Activated T-cell treated with anti-CD3 and anti-CD28 coated beads for 24 hours (primary cell): ENCODE measurements at regions not wholly inside any gene's neighbourhood (a gene's known extent, or its start where the extent isn't known, plus 50 kb on each side); places are given as distances from the start of the nearest gene placed in this dataset.
"Not testable (repeated sequence)": the region's sequence is repeated elsewhere in the genome, so short reads cannot be mapped to it uniquely, and the experiment has no call there.

ENCODE experiments used
- DNase-seq: peaks from one replicate; pipeline ENCODE4 v3.0.0-alpha.2; 2020; ENCODE audit warnings: low read depth

DNA sequence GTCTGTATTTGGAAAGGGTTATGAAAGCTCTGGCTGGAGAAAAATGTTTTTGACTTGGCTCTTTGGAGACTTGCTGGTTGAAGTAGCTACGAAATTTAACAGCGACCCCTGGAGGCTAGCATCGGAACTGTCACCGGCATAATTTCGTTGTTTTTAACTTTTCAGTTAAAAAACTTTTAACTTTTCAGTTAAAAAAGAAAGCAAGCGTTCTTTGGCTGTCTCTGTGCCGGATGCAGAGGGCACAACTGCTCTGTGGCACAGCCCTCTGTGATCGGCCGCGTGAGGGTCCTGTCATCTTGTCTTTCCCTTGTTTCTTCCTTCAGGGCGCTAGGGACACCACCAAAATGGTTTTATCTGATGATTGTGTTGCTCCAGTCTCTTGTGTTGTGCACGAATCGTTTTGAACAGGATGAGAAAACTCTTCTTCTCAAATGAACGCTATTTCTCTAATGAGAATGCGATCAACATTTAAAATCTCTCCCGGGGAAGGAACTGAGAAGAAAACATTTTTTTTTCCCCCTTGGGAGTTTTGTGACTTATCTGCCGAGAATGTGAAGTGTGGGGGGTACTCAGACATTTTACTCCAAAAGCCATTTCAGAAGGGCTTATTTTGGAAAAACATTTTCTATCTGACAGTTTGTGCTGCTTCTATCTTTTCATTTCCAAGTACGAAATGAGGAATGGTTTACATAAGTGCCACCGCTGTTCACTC is 57.1 kb downstream of the ADCYAP1 start:
- peak; percentile 4 for DNase-seq

DNA sequence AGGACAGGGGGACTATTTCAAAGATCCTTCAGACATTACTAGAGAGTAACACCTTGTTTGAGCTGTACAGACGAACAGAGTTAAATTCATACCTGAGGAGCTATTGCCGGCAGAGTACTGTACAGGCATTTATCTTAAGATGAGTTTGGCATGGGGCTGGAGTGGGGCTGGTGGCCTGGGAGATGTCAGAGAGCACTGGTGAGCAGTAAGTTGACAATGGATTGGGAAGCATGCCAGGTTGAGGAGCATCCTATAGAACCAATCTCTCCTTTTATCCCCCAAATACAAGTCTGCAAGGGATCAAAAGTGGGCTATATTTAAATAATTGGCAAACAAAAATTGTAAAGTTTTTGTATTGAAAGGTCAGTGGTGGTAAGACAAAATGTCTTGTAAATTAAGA is 58.6 kb downstream of the ADCYAP1 start:
- DNase-seq: no peak

DNA sequence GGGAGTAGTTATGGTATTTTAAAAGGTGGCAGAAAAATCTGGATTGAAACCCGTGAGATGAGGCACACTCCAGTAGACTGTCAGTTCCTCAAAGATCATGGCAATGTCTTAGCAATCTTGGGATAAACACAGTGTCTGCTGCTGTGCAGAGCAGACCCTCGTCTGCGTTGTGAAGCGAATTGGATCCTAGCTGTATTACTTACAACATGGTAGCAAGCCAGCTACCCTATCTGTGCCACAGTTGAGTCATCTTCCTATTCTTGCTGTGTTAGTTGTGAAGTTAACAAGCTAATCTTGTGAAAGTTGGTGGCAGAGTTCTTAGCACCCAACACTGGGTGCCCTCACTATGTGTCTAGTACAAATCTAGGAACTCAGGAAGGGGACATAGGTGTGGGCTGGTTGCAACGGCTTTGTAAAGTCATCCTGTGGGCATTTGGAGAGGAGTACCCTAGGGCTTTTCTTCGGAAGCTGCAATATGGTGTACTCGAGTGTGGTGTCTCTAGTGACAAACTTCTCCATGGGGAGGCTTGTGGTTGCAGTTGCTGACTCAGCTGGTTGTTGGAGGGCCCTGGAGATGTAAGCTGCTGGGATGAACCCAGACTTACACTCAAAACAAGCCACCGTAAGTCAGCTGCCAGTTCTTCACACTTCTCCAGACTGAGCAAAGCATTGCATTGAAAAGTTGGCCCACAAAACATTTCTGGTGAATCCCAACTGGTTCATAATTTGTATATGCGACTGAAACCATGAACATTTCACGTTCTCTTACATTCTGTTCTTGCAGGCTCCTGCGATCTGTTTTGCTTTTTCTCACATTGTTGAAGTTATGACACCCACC is 61.5 kb downstream of the ADCYAP1 start:
- no peak for DNase-seq

DNA sequence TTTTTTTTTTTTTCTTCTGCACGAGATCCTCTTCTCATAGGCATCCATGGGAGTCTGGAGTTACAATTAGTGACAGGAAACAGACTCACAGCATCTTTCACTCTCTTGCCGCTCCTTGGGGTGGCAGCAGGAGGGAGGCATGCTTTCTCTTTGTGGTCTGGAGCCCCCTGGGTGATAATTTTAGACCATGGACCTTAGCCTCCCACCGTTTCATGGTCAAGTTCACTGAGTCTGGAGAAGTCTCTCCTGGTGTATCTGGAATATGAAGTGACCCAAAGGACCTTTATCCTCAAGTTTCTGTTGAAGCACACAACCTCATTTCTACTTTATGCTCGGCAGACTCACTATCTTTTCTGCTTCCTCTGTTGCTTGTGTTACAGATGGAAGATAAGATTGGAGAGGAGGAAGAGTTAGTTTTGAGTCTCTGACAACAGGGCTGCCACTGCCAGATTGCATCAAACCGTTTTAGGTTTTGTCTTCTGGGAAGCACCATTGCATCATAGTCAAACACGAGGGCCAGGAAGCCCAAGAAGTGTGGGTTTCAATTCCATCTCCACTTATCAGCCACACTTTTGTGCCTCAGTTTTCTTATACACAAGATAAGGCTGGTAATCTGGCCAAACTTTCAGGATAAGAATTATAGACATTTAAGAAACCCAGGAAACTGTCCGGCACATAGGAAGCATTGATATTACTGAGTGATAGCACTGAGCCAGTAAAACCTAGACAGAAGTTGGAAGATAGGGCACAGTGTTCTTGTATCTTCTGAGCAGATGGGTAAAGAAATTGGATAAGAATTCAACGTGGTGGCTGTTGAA is 62.3 kb downstream of the ADCYAP1 start:
- no peak for DNase-seq

DNA sequence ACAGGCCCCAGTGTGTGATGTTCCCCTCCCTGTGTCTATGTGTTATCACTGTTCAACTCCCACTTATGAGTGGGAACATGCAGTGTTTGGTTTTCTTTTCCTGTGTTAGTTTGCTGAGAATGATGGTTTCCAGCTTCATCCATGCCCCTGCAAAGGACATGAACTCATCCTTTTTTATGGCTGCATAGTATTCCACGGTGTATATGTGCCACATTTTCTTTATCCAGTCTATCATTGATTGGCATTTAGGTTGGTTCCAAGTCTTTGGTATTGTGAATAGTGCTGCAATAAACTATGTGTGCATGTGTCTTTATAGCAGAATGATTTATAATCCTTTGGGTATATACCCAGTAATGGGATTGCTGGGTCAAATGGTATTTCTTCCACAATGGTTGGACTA is 64.2 kb downstream of the ADCYAP1 start:
- DNase-seq: not testable (repeated sequence)

DNA sequence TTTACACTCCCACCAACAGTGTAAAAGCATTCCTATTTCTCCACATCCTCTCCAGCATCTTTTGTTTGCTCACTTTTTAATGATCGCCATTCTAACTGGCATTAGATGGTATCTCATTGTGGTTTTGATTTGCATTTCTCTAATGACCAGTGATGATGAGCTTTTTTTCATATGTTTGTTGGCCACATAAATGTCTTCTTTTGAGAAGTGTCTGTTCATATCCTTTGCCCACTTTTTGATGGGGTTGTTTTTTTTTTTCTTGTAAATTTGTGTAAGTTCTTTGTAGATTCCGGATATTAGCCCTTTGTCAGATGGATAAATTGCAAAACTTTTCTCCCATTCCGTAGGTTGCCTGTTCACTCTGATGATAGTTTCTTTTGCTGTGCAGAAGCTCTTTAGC is 64.6 kb downstream of the ADCYAP1 start:
- DNase-seq: not testable (repeated sequence)

DNA sequence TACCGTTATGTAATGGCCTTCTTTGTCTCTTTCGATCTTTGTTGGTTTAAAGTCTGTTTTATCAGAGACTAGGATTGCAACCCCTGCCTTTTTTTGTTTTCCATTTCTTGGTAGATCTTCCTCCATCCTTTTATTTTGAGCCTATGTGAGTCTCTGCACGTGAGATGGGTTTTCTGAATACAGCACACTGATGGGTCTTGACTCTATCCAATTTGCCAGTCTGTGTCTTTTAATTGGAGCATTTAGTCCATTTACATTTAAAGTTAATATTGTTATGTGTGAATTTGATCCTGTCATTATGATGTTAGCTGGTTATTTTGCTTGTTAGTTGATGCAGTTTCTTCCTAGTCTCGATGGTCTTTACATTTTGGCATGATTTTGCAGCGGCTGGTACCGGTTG is 69.9 kb downstream of the ADCYAP1 start:
- DNase-seq: not testable (repeated sequence)

DNA sequence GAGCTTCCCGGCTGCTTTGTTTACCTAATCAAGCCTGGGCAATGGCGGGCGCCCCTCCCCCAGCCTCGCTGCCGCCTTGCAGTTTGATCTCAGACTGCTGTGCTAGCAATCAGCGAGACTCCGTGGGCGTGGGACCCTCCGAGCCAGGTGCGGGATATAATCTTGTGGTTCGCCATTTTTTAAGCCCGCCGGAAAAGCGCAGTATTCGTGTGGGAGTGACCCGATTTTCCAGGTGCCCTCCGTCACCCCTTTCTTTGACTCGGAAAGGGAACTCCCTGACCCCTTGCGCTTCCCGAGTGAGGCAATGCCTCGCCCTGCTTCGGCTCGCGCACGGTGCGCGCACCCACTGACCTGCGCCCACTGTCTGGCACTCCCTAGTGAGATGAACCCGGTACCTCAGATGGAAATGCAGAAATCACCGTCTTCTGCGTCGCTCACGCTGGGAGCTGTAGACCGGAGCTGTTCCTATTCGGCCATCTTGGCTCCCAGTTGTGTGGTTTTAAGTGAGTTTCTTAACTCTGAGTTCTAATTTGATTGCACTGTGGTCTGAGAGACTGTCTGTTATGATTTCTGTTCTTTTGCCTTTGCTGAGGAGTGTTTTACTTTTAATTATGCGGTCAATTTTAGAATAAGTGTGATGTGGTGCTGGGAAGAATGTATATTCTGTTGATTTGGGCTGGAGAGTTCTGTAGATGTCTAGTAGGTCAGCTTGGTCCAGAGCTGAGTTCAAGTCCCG is 71.9 kb downstream of the ADCYAP1 start:
- not testable (repeated sequence) for DNase-seq

DNA sequence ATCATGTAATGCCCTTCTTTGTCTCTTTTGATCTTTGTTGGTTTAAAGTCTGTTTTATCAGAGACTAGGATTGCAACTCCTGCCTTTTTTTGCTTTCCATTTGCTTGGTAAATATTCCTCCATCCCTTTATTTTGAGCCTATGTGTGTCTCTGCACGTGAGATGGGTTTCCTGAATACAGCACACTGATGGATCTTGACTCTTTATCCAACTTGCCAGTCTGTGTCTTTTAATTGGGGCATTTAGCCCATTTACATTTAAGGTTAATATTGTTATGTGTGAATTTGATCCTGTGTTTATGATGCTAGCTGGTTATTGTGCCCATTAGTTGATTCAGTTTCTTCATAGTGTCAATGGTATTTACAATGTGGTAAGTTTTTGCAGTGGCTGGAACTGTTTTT is 72.7 kb downstream of the ADCYAP1 start:
- DNase-seq: not testable (repeated sequence)

DNA sequence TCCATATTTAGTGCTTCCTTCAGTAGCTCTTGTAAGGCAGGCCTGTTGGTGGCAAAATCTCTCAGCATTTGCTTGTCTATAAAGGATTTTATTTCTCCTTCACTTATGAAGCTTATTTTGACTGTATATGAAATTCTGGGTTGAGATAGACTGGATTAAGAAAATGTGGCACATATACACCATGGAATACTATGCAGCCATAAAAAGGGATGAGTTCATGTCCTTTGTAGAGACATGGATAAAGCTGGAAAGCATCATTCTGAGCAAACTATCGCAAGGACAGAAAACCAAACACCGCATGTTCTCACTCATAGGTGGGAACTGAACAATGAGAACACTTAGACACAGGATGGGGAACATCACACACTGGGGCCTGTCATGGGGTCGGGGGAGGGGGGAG is 73.1 kb downstream of the ADCYAP1 start:
- DNase-seq: not testable (repeated sequence)

DNA sequence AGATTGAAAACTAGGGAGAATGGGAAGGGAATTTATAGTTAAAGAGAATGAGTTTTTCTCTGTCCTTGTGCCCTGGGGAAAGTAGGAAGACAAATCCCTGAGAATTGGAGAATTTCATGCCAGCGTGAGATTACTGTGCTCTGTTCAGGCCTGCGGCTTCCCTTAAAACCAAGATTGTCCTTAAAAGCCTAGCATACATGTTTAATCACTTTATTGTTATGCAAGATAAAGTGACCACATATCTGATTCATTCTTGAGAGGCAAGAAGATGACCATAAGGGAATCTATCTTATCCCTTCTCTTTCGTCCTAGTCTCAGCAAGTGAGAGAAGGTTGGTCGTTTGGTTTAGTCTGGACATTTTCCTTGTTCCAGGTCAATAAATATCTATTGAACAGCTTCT is 75.9 kb downstream of the ADCYAP1 start:
- no peak for DNase-seq

DNA sequence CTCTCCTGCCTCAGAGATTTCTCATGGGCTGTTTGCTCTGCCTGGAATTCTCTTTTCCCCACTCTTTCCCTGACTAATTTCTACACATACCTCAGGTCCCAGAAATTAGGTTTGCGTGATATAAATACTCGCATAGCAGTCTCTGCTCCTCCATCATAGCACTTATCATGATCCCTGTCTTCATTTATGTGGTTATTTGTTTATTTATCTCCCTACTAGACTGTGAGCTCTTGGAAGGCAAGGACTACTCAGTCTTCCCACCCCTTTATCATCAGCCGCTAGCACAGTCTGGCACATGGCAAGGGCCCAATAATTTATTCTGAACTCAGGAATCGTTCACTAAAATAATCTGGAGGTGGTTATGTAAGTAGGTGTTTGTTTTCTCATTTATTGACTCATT is 79.3 kb downstream of the ADCYAP1 start:
- DNase-seq: no peak

DNA sequence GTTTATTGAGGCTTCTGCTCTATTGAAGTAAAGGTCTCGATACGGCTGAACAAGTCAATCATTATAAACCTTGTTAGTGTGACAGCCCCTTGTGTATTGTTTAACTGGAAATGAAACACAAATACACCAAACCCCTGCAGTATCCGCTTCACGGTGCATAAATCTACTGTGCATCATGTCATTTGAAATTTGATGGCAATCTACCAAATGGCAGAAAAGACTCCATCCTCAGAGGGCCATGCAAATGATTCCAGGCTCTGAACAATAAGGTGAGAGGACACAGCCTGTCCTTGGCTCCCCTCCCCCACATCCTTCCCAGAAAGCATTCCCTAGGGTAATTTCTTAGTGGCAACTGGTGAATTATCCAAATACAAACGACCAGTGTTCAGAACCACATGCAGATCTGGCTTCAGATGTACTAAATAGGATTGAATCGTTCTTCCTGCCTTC is 80.6 kb downstream of the ADCYAP1 start:
- no peak for DNase-seq

DNA sequence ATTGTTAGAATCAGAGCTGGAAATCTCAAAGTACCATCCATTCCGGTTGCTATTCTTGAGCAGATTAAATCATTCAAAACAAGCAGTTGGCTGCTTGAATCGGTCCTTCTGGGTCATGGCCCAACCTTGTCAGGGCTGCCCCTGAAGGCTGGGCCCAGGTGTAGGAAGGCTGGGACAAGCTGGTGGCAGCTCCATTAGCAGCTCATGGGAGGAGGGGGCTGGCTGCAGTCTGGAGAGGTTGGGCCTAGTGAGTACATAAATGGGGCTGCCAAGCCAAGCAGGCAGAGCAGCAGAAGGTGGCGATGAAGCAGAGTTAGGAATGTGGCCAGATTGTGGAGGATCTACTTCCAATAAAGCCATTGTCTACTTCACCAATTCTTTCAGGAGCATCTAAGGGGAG is 81.4 kb downstream of the ADCYAP1 start:
- DNase-seq: no peak

DNA sequence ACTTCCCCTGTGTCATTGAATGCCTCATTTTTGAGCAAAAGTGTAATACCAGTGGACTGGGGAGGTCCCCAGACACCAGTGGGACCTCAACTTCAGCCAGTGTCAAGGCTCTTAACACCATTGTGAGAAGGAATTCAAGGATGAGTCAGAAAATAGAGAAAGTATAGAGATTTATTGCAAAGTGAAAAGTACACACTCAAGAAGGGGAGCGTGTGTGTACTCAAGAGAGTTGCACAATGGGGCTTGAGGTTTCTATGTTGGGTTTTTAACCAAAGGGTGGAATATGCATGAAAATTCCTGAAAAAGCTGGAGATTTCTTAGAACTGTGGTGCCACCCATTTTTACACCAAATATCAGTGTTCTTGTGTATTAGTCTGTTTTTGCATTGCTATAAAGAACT is 81.9 kb downstream of the ADCYAP1 start:
- DNase-seq: no peak

DNA sequence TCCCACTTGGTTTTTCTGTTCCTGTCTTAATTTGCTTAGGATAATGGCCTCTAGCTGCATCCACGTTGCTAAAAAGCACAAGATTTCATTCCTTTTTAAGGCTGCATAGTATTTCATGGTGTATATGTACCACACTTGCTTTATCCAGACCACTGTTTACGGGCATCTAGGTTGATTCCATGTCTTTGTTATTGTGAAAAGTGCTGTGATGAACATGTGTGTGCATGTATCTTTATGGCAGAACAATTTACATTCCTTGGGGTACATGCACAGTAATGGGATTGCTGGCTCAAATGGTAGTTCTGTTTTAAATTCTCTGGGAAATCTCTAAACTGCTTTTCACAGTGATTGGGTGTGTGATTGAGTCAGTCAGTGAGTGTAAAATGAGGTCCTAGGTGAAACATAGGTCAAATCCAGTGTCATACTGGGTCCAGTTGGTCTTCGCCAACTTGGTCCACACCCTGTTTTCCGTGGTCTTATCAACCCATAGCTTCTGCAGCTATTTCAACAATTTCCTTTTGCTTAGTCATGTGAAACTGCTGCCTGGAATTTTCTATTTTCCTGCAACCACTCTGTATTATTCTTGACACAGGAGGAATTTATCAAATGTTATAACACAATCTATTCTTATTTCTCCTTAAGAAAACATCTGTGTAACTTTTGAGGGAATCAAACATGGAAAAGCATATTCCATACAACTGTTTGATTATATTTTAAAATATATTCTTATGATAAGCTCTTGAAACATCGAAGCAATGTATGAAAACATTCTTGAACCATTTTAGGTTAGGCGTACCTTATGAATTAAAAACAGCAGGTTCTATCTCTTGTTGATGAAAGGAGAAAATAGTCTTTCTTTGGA is 82.9 kb downstream of the ADCYAP1 start:
- no peak for DNase-seq

DNA sequence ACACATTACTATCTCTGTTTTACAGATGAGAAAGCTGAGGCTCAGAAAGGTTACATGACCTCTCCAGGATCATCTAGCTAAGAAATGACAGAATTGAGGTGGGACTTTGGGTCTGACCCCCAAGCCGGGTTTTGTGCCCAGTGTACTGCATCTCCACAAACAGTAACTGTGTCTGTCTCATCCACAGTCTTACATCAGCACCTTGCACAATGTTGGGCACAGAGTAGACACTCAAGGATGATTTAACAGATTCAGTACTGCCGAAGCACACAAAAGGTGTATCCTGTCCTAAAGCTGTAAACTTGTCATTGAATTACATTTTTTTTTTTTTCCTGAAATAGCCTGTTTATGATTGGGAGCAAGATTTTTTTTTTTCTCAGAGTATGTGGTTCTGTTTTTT is 84.8 kb downstream of the ADCYAP1 start:
- DNase-seq: no peak

DNA sequence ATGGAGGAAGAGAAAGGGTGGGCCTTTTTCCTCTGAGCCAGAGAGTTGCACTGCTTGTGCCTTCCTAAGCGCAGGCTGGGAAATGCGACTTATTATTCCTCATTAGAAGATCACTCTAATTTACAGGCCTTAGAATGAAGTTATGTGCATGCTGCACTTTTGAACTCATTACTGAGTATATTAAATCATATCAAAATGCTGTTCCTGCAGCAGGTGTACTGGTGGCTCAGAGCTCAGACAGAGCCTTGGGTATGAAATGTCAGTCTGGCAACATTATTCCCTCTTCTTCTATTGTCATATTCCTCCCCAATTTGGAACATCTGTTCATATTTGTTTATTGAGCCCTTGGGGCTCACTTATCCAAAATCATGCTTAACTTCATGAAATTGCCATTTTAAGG is 85.5 kb downstream of the ADCYAP1 start:
- no peak for DNase-seq

DNA sequence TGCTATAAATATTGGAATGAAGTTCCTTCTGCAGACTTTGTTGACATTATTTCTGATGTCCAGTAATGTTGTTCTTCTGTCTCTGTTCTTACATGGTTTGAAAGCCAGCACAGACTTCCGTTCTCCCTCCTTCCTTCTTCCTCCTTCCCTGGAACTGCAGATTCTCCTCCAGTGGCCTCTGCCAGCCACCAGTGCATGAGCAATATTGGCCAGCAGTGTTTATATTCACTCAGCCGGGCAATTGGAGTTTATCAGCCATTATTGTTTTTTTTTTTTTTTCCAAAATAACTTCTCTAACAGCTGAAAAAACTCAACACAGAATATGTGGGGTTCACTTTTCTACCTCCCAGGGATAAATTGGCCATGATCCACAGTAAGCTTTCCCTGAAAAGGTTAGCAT is 86.8 kb downstream of the ADCYAP1 start:
- no peak for DNase-seq

DNA sequence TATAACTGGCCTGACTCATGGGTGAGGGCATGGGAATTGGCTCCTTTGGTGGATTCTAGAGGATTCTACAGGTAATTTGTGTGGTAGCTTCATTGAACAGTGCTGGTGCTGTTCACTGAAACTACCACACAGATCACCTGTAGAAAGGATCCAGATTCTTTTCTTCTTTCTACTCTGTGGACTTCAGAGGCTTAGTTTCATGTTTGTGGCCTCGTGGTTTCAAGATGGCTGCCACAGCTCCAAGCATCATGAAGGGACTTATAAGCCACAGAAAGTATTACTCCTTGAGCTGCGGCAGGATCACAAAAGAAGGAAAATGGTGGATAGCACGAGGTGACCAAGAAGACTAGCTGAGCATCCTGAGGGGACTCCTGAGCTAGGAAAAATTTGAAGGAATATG is 88.9 kb downstream of the ADCYAP1 start:
- no peak for DNase-seq

DNA sequence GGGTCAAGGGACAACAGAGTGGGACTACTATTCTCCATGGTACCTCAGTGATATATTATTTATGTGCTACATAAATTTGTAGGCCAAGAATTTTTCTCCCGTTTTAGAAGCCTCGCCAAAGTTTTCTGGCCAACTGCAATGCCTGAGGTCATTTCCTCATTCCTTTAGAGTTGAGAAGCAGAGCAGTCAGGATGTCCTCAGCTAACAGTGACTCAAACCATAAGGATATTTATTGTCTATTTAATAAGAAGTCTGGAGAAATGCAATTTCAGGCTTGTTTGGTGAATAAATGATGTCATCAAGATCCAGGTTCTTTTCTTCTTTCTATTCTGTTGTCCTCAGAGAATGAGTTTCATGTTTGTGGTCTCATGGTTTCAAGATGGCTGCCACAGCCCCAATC is 91.0 kb downstream of the ADCYAP1 start:
- no peak for DNase-seq
